Breast epithelium (tissue), 3 donors: ENCODE measurements at regions not wholly inside any gene's neighbourhood (a gene's known extent, or its start where the extent isn't known, plus 50 kb on each side); places are given as distances from the start of the nearest gene placed in this dataset.

Experiments used
- POLR2A ChIP-seq: fragments of 450-650 bp; IDR thresholded peaks from one replicate; pipeline ENCODE4 v1.6.1; 2016; ENCODE audit warnings: antibody characterized with exemption, mild to moderate bottlenecking, moderate library complexity
- POLR2AphosphoS5 ChIP-seq, 3 donors: sonication (generic); formaldehyde crosslinking; IDR thresholded peaks; one replicate each; pipeline ENCODE4 v1.6.1; 2017; ENCODE audit warnings: antibody characterized with exemption in 3 of 3
- TF ChIP-seq, protein P1 (sequence below), 3 donors: fragments of 450-650 bp; IDR thresholded peaks; one replicate each; pipeline ENCODE4 v1.5.1; 2016 to 2017; ENCODE audit warnings: antibody characterized with exemption in 3 of 3, mild to moderate bottlenecking in 3 of 3, moderate library complexity in 3 of 3

DNA sequence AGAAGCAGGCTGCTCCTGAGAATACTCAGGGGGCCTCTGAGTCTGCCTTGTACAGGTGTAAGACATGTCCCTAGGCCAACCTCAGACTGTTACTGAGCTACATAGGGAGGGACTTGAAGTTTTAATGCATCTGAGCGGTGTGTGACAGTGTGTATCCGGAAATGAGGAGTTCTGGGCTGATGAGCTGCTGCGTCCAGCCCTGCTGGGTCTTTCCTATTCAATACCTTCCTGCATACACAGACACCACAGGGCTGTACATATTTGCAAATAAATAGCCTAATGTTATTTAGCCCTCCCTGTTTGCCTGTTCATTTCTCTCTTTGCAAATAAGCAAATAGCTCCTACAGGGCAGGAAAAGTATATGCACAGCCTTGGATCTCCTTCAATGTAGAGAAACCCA is 134.7 kb upstream of the KIRREL3 start:
- TF ChIP-seq, protein P1, sequence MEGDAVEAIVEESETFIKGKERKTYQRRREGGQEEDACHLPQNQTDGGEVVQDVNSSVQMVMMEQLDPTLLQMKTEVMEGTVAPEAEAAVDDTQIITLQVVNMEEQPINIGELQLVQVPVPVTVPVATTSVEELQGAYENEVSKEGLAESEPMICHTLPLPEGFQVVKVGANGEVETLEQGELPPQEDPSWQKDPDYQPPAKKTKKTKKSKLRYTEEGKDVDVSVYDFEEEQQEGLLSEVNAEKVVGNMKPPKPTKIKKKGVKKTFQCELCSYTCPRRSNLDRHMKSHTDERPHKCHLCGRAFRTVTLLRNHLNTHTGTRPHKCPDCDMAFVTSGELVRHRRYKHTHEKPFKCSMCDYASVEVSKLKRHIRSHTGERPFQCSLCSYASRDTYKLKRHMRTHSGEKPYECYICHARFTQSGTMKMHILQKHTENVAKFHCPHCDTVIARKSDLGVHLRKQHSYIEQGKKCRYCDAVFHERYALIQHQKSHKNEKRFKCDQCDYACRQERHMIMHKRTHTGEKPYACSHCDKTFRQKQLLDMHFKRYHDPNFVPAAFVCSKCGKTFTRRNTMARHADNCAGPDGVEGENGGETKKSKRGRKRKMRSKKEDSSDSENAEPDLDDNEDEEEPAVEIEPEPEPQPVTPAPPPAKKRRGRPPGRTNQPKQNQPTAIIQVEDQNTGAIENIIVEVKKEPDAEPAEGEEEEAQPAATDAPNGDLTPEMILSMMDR (IDR thresholded peaks at IDR 0.05) = no peak
- no peak for TF ChIP-seq POLR2A
- no peak for TF ChIP-seq POLR2AphosphoS5 (IDR thresholded peaks at IDR 0.05)
